ENCODE measurements at regions not wholly inside any gene's neighbourhood (a gene's known extent, or its start where the extent isn't known, plus 50 kb on each side); places are given as distances from the start of the nearest gene placed in this dataset.
"Not testable (repeated sequence)": the region's sequence is repeated elsewhere in the genome, so short reads cannot be mapped to it uniquely, and the experiment has no call there.

DNA sequence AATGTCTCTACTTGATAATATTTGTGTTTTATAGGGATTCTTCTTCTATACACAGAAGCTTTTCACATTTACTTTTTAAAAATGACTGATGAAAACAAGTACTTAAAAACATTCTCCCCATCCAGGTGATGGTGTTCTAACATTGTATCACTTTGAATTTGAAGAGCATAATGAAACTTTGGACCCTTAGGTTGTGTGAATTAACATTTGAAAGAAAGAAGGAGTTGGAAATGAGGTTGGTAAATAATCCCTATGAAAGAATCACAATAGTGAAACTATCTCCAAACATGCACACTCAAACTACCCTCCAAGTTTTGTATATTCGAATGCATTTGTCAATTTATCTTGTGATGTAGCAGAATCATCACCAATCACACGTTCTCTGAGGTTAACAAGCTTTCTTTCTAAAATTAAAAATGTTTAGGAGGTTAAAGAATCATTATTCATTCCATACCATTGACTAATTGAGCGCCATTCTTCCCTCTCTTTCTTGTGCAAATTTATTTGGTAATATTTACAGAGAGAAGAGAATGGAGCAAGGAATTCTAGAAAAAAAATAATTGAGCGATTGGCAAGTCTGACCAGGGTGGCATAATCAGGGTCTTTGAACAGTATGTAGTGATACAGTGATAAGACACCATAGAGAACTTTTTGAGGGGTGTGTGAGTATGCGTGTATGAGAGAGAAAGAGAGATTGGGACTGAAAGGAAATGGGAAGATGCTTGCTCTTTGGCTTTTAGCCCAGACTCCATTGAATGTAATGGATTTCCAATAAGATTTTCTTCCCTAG, 260.0 kb upstream of the NRXN1 start:
- no peaks in the 10 kb centered on the region for H3K9me3 Mint-ChIP-seq
- H3K4me3 Mint-ChIP-seq, result no peak overlapping the region
- no peaks in the 10 kb centered on the region for H3K27me3 Mint-ChIP-seq (ENCODE audit: low read depth, poor library complexity)
- DNase-seq, result no peak
- no peak overlapping the region for H3K27ac Mint-ChIP-seq
- H3K36me3 Mint-ChIP-seq (ENCODE audit: low read depth), result no peaks in the 10 kb centered on the region
- H3K4me1 Mint-ChIP-seq, result no peaks in the 10 kb centered on the region
- TF ChIP-seq, protein P1, sequence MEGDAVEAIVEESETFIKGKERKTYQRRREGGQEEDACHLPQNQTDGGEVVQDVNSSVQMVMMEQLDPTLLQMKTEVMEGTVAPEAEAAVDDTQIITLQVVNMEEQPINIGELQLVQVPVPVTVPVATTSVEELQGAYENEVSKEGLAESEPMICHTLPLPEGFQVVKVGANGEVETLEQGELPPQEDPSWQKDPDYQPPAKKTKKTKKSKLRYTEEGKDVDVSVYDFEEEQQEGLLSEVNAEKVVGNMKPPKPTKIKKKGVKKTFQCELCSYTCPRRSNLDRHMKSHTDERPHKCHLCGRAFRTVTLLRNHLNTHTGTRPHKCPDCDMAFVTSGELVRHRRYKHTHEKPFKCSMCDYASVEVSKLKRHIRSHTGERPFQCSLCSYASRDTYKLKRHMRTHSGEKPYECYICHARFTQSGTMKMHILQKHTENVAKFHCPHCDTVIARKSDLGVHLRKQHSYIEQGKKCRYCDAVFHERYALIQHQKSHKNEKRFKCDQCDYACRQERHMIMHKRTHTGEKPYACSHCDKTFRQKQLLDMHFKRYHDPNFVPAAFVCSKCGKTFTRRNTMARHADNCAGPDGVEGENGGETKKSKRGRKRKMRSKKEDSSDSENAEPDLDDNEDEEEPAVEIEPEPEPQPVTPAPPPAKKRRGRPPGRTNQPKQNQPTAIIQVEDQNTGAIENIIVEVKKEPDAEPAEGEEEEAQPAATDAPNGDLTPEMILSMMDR (IDR thresholded peaks at IDR 0.05), result no peak

DNA sequence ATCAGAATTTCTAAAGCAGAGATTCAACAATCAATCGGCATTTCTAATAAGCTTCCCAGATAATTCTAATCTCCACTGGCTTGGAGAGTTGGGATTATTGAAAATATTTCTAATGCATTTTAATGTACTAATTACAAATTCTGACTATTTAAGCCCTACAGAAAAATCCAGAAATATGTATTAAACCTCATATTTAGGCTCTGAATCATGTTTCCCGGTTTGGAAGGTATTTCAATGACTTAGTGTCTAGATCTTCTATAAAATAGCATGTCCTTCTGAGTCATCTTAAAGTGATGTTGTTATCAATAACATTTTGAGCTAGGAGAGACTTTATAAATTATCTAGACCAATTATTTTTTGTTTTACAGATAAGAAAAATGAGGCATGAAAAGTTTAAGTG, 258.8 kb upstream of the NRXN1 start:
- no peaks in the 10 kb centered on the region for H3K9me3 Mint-ChIP-seq
- DNase-seq, result no peak
- no peak overlapping the region for H3K27ac Mint-ChIP-seq
- no peaks in the 10 kb centered on the region for H3K36me3 Mint-ChIP-seq (ENCODE audit: low read depth)
- H3K4me1 Mint-ChIP-seq, result no peaks in the 10 kb centered on the region
- no peak overlapping the region for H3K4me3 Mint-ChIP-seq
- TF ChIP-seq, protein P1 (IDR thresholded peaks at IDR 0.05), result no peak
- H3K27me3 Mint-ChIP-seq (ENCODE audit: low read depth, poor library complexity), result no peaks in the 10 kb centered on the region

DNA sequence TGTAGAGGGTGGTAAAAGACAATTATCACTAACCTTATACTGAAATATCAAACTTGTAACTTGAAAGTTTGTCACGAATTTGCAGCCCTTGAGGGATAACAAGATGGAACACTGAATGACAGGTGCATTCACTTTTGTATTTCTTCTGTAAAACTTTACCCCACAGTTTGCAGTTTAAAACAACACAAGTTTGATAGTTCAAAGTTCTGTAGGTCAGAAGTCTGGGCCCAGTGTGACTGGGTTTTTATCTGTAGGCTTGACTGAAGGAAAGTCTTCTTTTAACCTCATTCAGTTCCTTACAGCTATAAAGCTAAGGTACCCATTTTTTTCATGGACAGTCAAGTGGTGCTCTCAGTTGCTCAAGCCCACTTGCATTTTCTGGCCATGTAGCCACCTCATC, 257.1 kb upstream of the NRXN1 start:
- H3K4me3 Mint-ChIP-seq, result no peak overlapping the region
- H3K27ac Mint-ChIP-seq, result no peak overlapping the region
- no peaks in the 10 kb centered on the region for H3K9me3 Mint-ChIP-seq

DNA sequence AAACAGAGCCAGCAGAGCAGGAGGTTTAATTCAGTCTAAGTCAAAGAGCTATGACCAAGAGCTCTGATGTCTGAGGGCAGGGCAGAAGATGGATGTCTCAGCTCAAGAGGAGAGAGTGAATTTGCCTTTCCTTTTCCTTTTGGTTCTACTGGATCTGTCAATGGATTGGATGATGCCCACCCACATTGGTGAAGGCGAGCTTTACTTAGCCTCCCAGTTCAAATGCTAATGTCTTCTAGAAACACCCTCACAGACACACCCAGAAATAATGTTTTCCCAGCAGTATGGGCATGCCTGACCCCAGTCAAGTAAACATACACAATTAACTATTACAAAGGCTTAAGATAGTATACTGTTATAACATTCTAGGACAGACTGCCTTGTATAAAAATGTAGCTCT, 236.3 kb upstream of the NRXN1 start:
- no peak overlapping the region for H3K27ac Mint-ChIP-seq
- TF ChIP-seq, protein P1 (IDR thresholded peaks at IDR 0.05), result no peak
- no peaks in the 10 kb centered on the region for H3K27me3 Mint-ChIP-seq (ENCODE audit: low read depth, poor library complexity)
- H3K4me1 Mint-ChIP-seq, result peaks cover under 1% of the 10 kb centered on the region
- H3K36me3 Mint-ChIP-seq (ENCODE audit: low read depth), result no peaks in the 10 kb centered on the region
- no peak for DNase-seq
- no peak overlapping the region for H3K4me3 Mint-ChIP-seq
- H3K9me3 Mint-ChIP-seq, result no peaks in the 10 kb centered on the region

More for the DNA sequence above, 257.1 kb upstream of the NRXN1 start:
- TF ChIP-seq, protein P1 (IDR thresholded peaks at IDR 0.05), result no peak
- H3K27me3 Mint-ChIP-seq (ENCODE audit: low read depth, poor library complexity), result no peaks in the 10 kb centered on the region
- no peak for DNase-seq
- H3K4me1 Mint-ChIP-seq, result no peaks in the 10 kb centered on the region
- H3K36me3 Mint-ChIP-seq (ENCODE audit: low read depth), result no peaks in the 10 kb centered on the region

- peaks cover 6% of the 10 kb centered on the region for H3K4me1 Mint-ChIP-seq
- no peak overlapping the region for H3K4me3 Mint-ChIP-seq
- no peak for DNase-seq
- peaks cover 3% of the 10 kb centered on the region for H3K27me3 Mint-ChIP-seq (ENCODE audit: low read depth, poor library complexity)
- no peaks in the 10 kb centered on the region for H3K9me3 Mint-ChIP-seq
- TF ChIP-seq, protein P1 (IDR thresholded peaks at IDR 0.05), result no peak
- H3K27ac Mint-ChIP-seq, result no peak overlapping the region
- no peaks in the 10 kb centered on the region for H3K36me3 Mint-ChIP-seq (ENCODE audit: low read depth)
Measured at GRCh38 chr2:51265539-51265938, 233.6 kb upstream of the NRXN1 start.

- no peak overlapping the region for H3K4me3 Mint-ChIP-seq
- DNase-seq, result no peak
- H3K4me1 Mint-ChIP-seq, result peaks cover 6% of the 10 kb centered on the region
- H3K36me3 Mint-ChIP-seq (ENCODE audit: low read depth), result no peaks in the 10 kb centered on the region
- TF ChIP-seq, protein P1 (IDR thresholded peaks at IDR 0.05), result no peak
- peaks cover 3% of the 10 kb centered on the region for H3K27me3 Mint-ChIP-seq (ENCODE audit: low read depth, poor library complexity)
- H3K9me3 Mint-ChIP-seq, result no peaks in the 10 kb centered on the region
- no peak overlapping the region for H3K27ac Mint-ChIP-seq
Measured at GRCh38 chr2:51263951-51264350, 232.0 kb upstream of the NRXN1 start.

GRCh38 chr2:51263101-51263500, 231.2 kb upstream of the NRXN1 start:
- H3K27me3 Mint-ChIP-seq (ENCODE audit: low read depth, poor library complexity); H3K4me3 Mint-ChIP-seq; DNase-seq; H3K4me1 Mint-ChIP-seq; H3K9me3 Mint-ChIP-seq; H3K36me3 Mint-ChIP-seq (ENCODE audit: low read depth): not testable (repeated sequence)
- peak overlapping the region; percentile 64 for H3K27ac Mint-ChIP-seq
